Peyer's patch (tissue), 4 donors: ENCODE measurements at regions not wholly inside any gene's neighbourhood (a gene's known extent, or its start where the extent isn't known, plus 50 kb on each side); places are given as distances from the start of the nearest gene placed in this dataset.

ENCODE experiments used
- DNase-seq, 3 donors: peaks; one replicate each; pipeline ENCODE4 v3.0.0-alpha.2; 2017 to 2019
- H3K27ac ChIP-seq, 4 donors: fragments of 200-600 bp; sonication (generic); one replicate each; pipeline ENCODE4 v1.5.1; 2016 to 2019
- H3K27me3 ChIP-seq, 2 donors: fragments of 200-600 bp; sonication (generic); one replicate each; pipeline ENCODE4 v1.5.1; 2019
- H3K36me3 ChIP-seq, 3 donors: fragments of 200-600 bp; sonication (generic); one replicate each; pipeline ENCODE4 v1.5.1; 2016 to 2019
- H3K4me1 ChIP-seq, 4 donors: fragments of 200-600 bp; sonication (generic); one replicate each; pipeline ENCODE4 v1.5.1; 2016 to 2019
- H3K4me3 ChIP-seq, 4 donors: fragments of 200-600 bp; sonication (generic); 1 replicate in 3 of 4; 2 replicates in 1 of 4; pipeline ENCODE4 v1.5.1; 2016 to 2019; ENCODE audit warnings: mild to moderate bottlenecking in 1 of 4
- H3K9me3 ChIP-seq, 4 donors: fragments of 200-600 bp; sonication (generic); one replicate each; pipeline ENCODE4 v1.5.1; 2016 to 2019; ENCODE audit warnings: mild to moderate bottlenecking in 1 of 4
- POLR2A ChIP-seq, 2 donors: fragments of 450-650 bp; IDR thresholded peaks; one replicate each; pipeline ENCODE4 v1.5.1; 2017; ENCODE audit warnings: antibody characterized with exemption in 2 of 2, mild to moderate bottlenecking in 2 of 2, moderate library complexity in 2 of 2
- TF ChIP-seq, protein P1 (sequence below), 6 experiments: fragments of 450-650 bp in 4 of 6; fragments of 200-600 bp in 2 of 6; sonication (generic) in 1 of 6; IDR thresholded peaks; one replicate each; pipeline ENCODE4 v1.5.1; 2017 to 2019; ENCODE audit warnings: antibody characterized with exemption in 6 of 6, mild to moderate bottlenecking in 3 of 6, moderate library complexity in 1 of 6

- Histone ChIP-seq H3K36me3 (no peaks in the 10 kb centered on the region), H3K27me3 (no peaks in the 10 kb centered on the region), H3K9me3 (no peaks in the 10 kb centered on the region), H3K27ac (no peak overlapping the region), H3K4me1 (no peaks in the 10 kb centered on the region), H3K4me3 (no peak overlapping the region)
- no peak for DNase-seq
- no peak for TF ChIP-seq POLR2A (IDR thresholded peaks at IDR 0.05)
- TF ChIP-seq, protein P1, sequence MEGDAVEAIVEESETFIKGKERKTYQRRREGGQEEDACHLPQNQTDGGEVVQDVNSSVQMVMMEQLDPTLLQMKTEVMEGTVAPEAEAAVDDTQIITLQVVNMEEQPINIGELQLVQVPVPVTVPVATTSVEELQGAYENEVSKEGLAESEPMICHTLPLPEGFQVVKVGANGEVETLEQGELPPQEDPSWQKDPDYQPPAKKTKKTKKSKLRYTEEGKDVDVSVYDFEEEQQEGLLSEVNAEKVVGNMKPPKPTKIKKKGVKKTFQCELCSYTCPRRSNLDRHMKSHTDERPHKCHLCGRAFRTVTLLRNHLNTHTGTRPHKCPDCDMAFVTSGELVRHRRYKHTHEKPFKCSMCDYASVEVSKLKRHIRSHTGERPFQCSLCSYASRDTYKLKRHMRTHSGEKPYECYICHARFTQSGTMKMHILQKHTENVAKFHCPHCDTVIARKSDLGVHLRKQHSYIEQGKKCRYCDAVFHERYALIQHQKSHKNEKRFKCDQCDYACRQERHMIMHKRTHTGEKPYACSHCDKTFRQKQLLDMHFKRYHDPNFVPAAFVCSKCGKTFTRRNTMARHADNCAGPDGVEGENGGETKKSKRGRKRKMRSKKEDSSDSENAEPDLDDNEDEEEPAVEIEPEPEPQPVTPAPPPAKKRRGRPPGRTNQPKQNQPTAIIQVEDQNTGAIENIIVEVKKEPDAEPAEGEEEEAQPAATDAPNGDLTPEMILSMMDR (IDR thresholded peaks at IDR 0.05): no peak
Measured at GRCh38 chr4:24000470-24000831, 110.6 kb upstream of the PPARGC1A start.

GRCh38 chr4:23999714-24000469 lies 110.0 kb upstream of the PPARGC1A start:
- Histone ChIP-seq H3K9me3 (no peaks in the 10 kb centered on the region), H3K27me3 (no peaks in the 10 kb centered on the region), H3K4me1 (no peaks in the 10 kb centered on the region), H3K36me3 (no peaks in the 10 kb centered on the region), H3K27ac (no peak overlapping the region), H3K4me3 (no peak overlapping the region)
- no peak for DNase-seq
- TF ChIP-seq POLR2A (IDR thresholded peaks at IDR 0.05): no peak
- TF ChIP-seq, protein P1 (IDR thresholded peaks at IDR 0.05): no peak

- no peak for DNase-seq
- Histone ChIP-seq H3K27me3 (no peaks in the 10 kb centered on the region), H3K27ac (no peak overlapping the region), H3K36me3 (no peaks in the 10 kb centered on the region), H3K4me3 (no peak overlapping the region), H3K4me1 (no peaks in the 10 kb centered on the region), H3K9me3 (no peaks in the 10 kb centered on the region)
- no peak for TF ChIP-seq POLR2A (IDR thresholded peaks at IDR 0.05)
- TF ChIP-seq, protein P1 (IDR thresholded peaks at IDR 0.05): no peak
Measured at GRCh38 chr4:23993373-23993772, 103.5 kb upstream of the PPARGC1A start.

- H3K9me3 ChIP-seq: no peaks in the 10 kb centered on the region
- no peaks in the 10 kb centered on the region for H3K36me3 ChIP-seq
- DNase-seq: no peak
- H3K27ac ChIP-seq: no peak overlapping the region
- no peaks in the 10 kb centered on the region for H3K4me1 ChIP-seq
- TF ChIP-seq POLR2A (IDR thresholded peaks at IDR 0.05): no peak
- TF ChIP-seq, protein P1 (IDR thresholded peaks at IDR 0.05): no peak
- no peak overlapping the region for H3K4me3 ChIP-seq
- H3K27me3 ChIP-seq: no peaks in the 10 kb centered on the region
Measured at GRCh38 chr4:23991444-23991843, 101.6 kb upstream of the PPARGC1A start.

GRCh38 chr4:23986270-23986669 lies 96.4 kb upstream of the PPARGC1A start:
- H3K27ac ChIP-seq: no peak overlapping the region
- no peaks in the 10 kb centered on the region for H3K9me3 ChIP-seq
- DNase-seq: no peak
- TF ChIP-seq POLR2A (IDR thresholded peaks at IDR 0.05): no peak
- TF ChIP-seq, protein P1 (IDR thresholded peaks at IDR 0.05): no peak
- no peaks in the 10 kb centered on the region for H3K27me3 ChIP-seq
- no peak overlapping the region for H3K4me3 ChIP-seq
- H3K36me3 ChIP-seq: no peaks in the 10 kb centered on the region
- H3K4me1 ChIP-seq: no peaks in the 10 kb centered on the region
